SK-N-SH (cell line): ENCODE measurements at regions not wholly inside any gene's neighbourhood (a gene's known extent, or its start where the extent isn't known, plus 50 kb on each side); places are given as distances from the start of the nearest gene placed in this dataset.

Experiments used
- CTCF ChIP-seq: fragments of 200-600 bp; sonication (generic); IDR thresholded peaks from 2 replicates; pipeline ENCODE4 v1.6.1; 2017; ENCODE audit warnings: antibody characterized with exemption, mild to moderate bottlenecking, moderate library complexity
- EP300 ChIP-seq, 2 experiments: IDR thresholded peaks; 2 replicates each; pipeline versions ENCODE4 v1.4.0 to v1.6.1; 2012; ENCODE audit warnings: borderline replicate concordance in 1 of 2, low read depth in 1 of 2, low read length in 1 of 2
- FOSL2 ChIP-seq: IDR thresholded peaks from 2 replicates; pipeline ENCODE4 v1.4.0; 2012; ENCODE audit warnings: low read depth, mild to moderate bottlenecking, moderate library complexity, borderline replicate concordance
- MEF2A ChIP-seq: IDR thresholded peaks from 2 replicates; pipeline ENCODE4 v1.4.0; 2012; ENCODE audit warnings: low read depth, borderline replicate concordance
- POLR2AphosphoS5 ChIP-seq: IDR thresholded peaks from 2 replicates; pipeline ENCODE4 v1.6.1; 2012; ENCODE audit warnings: low read depth, low read length
- RCOR1 ChIP-seq: fragments of 150-350 bp; IDR thresholded peaks from 2 replicates; pipeline ENCODE4 v1.6.1; 2017; ENCODE audit warnings: antibody characterized with exemption, low read length
- REST ChIP-seq: IDR thresholded peaks from 2 replicates; pipeline ENCODE4 v1.6.1; 2012; ENCODE audit warnings: mild to moderate bottlenecking, low read depth, low read length, moderate library complexity

DNA sequence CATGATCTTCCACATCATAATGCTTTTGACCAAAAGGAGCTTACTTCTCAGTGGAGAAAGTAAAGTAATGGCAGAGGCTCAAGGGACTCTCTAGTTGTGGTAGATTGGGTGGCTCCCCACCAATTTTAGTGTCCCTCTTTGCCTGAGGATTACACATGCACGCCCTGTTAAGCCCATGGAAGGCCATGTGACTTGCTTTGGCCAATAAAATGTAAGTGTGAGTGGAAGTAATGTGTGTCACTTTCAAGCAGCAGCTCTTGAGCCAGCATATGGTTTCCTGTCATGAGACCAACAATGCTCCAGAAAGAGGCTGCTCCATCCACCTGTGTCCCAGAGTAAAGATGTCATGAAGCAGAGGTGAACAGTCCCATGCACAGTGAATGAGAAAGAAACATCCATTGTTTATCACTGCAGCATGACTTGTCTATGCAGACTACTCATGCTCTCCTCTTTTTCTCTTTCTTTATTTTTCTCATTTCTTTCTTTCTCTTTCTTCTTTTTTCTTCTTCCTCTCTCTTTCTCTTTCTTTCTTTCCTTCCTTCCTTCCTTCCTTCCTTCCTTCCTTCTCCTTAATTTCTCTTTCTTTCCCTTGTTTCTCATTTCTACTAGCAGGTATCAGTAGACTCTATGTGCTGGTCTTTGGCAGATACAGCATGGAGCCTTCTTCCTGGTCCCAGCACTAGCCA, 57.3 kb upstream of the EGFLAM start:
- no peak for TF ChIP-seq EP300 (IDR thresholded peaks at IDR 0.05; ENCODE audit: borderline replicate concordance in 1 of 2, low read depth in 1 of 2, low read length in 1 of 2)
- TF ChIP-seq CTCF, result no peak
- no peak for TF ChIP-seq POLR2AphosphoS5
- no peak for TF ChIP-seq MEF2A
- no peak for TF ChIP-seq RCOR1
- TF ChIP-seq REST, result no peak
- TF ChIP-seq FOSL2, result no peak
